ENCODE measurements at regions not wholly inside any gene's neighbourhood (a gene's known extent, or its start where the extent isn't known, plus 50 kb on each side); places are given as distances from the start of the nearest gene placed in this dataset.

GRCh38 chr9:118665226-118665919, 703.9 kb downstream of the BRINP1 start:
- Histone ChIP-seq H3K4me1 (ENCODE audit: control insufficient read depth, insufficient read depth, low read length) (no peaks in the 10 kb centered on the region), H3K36me3 (ENCODE audit: control insufficient read depth in 2 of 2, insufficient read depth in 1 of 2, low read length in 2 of 2) (no peaks in the 10 kb centered on the region), H3K27ac (ENCODE audit: extremely low read depth, low read depth, low read length) (no peak overlapping the region), H3K4me3 (ENCODE audit: low read depth, low read length) (no peak overlapping the region), H3K9me3 (ENCODE audit: control insufficient read depth, insufficient read depth, low read depth, low read length) (no peaks in the 10 kb centered on the region)
- TF ChIP-seq ZNF623 (tag by site-specific recombination; IDR thresholded peaks at IDR 0.05) (no peak), ZNF658 (tag by site-specific recombination; IDR thresholded peaks at IDR 0.05) (no peak), TRIM28 (IDR thresholded peaks at IDR 0.05; ENCODE audit: borderline replicate concordance, low read length) (no peak), ZNF510 (tag by site-specific recombination; IDR thresholded peaks at IDR 0.05; ENCODE audit: insufficient replicate concordance) (no peak), KLF9 (tag by site-specific recombination; IDR thresholded peaks at IDR 0.05; ENCODE audit: low read depth) (no peak), ZBTB10 (tag by site-specific recombination; IDR thresholded peaks at IDR 0.05) (no peak), ZNF654 (tag by site-specific recombination; IDR thresholded peaks at IDR 0.05; ENCODE audit: low read depth) (no peak)
- ChIA-PET POLR2A (no interaction called here), CTCF (interaction anchor here (0.7 kb wide), 1 partner anchor 1479 kb away, joined by 5 read pairs; no protein-coding TSS in a partner anchor)

GRCh38 chr9:118670011-118670953, 699.0 kb downstream of the BRINP1 start:
- CTCF ChIA-PET: no interaction called here
- H3K9me3 ChIP-seq (ENCODE audit: control insufficient read depth, insufficient read depth, low read depth, low read length): no peaks in the 10 kb centered on the region
- H3K4me1 ChIP-seq (ENCODE audit: control insufficient read depth, insufficient read depth, low read length): no peaks in the 10 kb centered on the region
- H3K4me3 ChIP-seq (ENCODE audit: low read depth, low read length): no peak overlapping the region
- H3K27ac ChIP-seq (ENCODE audit: extremely low read depth, low read depth, low read length): no peak overlapping the region
- POLR2A ChIA-PET: no interaction called here
- H3K36me3 ChIP-seq (ENCODE audit: control insufficient read depth in 2 of 2, insufficient read depth in 1 of 2, low read length in 2 of 2): no peaks in the 10 kb centered on the region
- TF ChIP-seq PATZ1 (tag by site-specific recombination; IDR thresholded peaks at IDR 0.05) (no peak), ZNF16 (tag by site-specific recombination; IDR thresholded peaks at IDR 0.05; ENCODE audit: low read depth) (no peak), ZNF174 (tag by site-specific recombination; IDR thresholded peaks at IDR 0.05) (no peak), ZNF530 (tag by site-specific recombination; IDR thresholded peaks at IDR 0.05; ENCODE audit: low read depth) (no peak), PRDM2 (tag by site-specific recombination; IDR thresholded peaks at IDR 0.05; ENCODE audit: borderline replicate concordance) (no peak), TSHZ1 (tag by site-specific recombination; IDR thresholded peaks at IDR 0.05; ENCODE audit: borderline replicate concordance) (no peak), ZNF776 (tag by site-specific recombination; IDR thresholded peaks at IDR 0.05; ENCODE audit: borderline replicate concordance) (no peak), ZBTB7A (tag by site-specific recombination; IDR thresholded peaks at IDR 0.05; ENCODE audit: low read depth) (no peak), ZNF37A (tag by site-specific recombination; IDR thresholded peaks at IDR 0.05) (no peak), SP3 (tag by site-specific recombination; IDR thresholded peaks at IDR 0.05) (no peak), ZNF335 (tag by site-specific recombination; conservative IDR thresholded peaks at IDR 0.05) (no peak)

Data from HEK293 (cell line).